GM12892 (cell line): ENCODE measurements at regions not wholly inside any gene's neighbourhood (a gene's known extent, or its start where the extent isn't known, plus 50 kb on each side); places are given as distances from the start of the nearest gene placed in this dataset.

Experiments used
- DNase-seq: peaks from one replicate; pipeline ENCODE4 v3.0.0; 2011; ENCODE audit not compliant: insufficient read length
- FAIRE-seq: peaks from 2 replicates; lab custom pipeline; 2011; peaks lifted over from hg19 to GRCh38; lab: Jason Lieb, UNC
- POLR2A ChIP-seq: IDR thresholded peaks from 2 replicates; pipeline ENCODE4 v1.6.1; 2011; ENCODE audit warnings: low read depth, low read length, control low read depth
- POLR2AphosphoS5 ChIP-seq: IDR thresholded peaks from 2 replicates; pipeline ENCODE4 v1.6.1; 2011; ENCODE audit warnings: low read depth, low read length, control low read depth
- TAF1 ChIP-seq: IDR thresholded peaks from 2 replicates; pipeline ENCODE4 v1.6.1; 2011; ENCODE audit warnings: low read depth, mild to moderate bottlenecking, control low read depth, low read length, borderline replicate concordance

DNA sequence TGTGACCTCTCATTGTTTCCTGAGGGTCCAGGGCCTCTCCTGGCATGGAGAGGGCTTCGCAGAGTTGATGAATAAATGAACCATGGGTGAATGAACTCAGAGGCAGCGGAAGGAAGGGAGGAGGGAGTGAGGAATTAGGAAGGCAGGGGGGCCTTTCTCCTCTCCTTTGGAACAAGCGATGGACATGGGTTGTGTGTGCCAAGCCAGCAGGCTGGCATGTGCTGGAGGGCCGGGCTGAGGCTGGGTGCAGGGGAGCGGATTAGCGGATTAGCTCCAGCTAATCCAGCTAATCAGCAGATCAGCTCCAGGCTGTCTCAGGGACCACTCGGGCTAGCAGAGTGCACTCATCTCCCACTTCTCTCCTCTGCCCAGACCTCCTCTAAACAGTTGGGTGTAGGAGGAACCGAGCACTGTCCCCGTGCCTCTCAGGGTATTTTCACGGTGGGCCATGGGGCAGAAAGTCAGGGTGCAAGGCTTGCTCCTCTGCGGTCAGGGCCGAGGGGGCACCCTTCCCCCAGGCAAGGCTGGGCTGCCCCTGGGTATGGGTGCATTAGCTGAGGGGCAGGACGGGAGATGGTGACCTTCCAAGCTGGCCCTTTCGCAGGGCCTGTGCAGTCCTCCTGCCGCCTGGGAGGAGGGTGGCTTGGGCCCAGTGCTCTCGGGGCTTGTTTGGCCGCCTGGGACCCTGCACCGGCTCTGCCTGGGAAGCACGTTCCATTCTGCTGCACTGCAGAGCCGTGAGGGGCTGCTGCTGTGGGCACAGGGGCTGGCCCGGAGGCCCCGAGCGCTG, 120.3 kb upstream of the B3GAT1 start:
- no peak for FAIRE-seq
- no peak for TF ChIP-seq POLR2A
- TF ChIP-seq TAF1, result no peak
- TF ChIP-seq POLR2AphosphoS5, result no peak
- DNase-seq, result no peak

DNA sequence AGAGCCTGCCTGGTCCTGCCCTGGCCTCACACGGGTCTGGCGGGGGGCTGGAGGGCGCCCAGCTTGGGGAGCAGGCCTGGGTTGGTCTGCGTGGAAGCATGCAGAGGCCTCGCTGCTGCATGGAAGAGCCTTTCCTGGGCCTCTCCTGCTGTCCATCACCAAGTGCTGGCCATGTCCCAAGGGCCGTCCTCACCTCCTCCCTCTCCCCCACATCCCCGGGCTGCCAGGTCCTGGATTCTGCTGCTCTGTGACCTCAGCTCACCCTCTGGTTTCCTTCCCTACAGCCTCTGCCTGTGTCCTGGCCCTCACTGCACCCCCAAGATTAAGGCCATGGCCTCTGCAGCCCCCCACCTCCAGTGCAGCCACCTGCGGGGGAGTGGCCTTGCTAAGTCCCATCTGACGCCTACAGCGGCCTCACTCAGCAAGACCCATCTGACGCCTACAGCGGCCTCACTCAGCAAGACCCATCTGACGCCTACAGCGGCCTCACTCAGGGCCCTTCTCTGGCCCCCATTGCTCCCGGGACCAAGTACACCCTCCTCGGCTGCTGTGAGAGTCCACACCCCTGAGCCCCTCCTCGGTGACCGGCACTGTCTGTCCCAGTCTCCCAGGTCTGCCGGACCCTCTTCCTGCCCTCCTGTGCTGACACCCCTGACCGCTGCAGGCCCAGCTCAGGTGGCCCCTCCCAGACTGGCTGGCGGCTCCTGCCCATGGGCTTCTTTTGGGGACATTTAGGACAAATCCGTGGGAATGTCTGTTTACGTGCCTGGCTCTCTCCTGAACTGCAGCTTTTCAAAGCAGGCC, 119.5 kb upstream of the B3GAT1 start:
- FAIRE-seq, result no peak
- TF ChIP-seq POLR2AphosphoS5, result no peak
- TF ChIP-seq TAF1, result no peak
- no peak for TF ChIP-seq POLR2A
- no peak for DNase-seq

DNA sequence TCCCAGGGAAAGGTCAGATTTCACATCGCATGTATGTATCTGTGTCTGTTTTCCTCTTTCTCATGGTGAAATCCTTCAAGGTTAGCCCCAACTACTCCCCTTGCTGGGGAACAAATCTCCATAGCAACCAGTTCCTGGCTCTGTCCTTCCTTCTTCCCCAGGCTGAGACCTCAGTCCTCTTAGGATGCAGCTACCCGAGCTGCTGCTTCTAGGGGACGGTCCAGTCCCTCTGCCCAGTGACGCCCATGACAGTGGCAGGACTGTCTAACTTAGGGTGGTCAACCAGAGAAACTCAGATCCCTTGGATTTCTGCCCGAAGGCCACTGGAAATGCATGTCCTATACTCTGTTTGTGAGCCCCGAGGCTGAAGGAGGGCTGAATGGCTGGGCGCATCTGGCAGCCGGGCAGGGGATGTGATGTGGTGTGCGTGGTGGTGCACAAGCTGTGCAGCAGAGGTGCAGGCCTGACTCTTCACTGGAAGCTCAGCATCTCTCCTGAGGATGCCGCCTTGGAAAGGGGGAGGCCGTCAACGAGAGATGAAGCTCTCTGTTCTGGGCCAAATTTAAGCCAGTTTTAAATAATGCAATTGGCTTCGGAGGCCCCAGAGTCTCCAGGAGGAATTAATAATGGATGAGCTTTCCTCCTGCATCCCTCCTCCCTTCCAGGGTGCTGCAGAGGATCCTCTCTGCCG, 118.7 kb upstream of the B3GAT1 start:
- DNase-seq, result no peak
- TF ChIP-seq POLR2AphosphoS5 (no peak), TAF1 (no peak), POLR2A (no peak)
- no peak for FAIRE-seq

DNA sequence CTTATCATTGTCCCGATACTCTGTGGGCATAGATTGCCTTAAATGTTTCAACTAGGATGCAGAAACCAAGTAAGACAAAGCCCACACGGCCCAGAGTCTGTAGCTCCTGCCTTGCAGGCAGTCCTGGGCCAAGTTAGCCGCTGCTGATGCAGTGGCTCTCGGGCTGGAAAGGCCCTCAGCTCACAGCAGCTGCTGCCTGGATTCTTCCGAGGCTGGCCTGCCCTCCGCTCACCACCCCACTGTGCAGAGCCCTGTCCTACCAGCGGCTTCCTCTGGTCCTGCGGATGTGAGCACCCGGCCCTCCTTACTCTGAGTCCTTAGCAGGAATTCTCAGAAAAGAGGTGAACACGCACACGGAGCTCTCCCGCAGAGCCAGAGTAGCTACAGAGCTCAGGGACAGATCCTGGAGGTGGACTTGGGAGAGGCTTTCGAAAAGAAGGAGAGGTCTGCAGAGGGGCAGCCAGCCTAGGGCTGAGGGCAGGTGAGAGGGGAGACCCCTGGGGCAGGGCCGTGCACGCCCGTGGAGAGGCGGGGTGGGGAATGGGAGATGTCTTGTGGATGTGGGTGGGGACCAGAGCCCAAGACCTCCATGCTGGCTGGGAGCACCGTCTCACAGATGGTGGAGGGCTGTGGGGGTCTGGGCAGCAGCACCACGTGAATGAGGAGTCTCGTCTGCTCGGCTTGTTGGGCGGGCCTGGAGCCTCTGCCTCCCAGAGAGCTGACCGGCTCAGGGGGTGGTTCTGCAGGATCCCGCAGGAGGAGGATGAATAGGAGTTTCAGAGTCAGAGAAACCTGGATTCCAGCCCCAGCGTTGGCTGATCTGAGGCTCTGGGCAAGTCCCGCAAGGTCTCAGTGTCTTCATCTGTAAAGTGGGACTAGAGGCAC, 117.4 kb upstream of the B3GAT1 start:
- DNase-seq (no peak), FAIRE-seq (no peak)
- TF ChIP-seq TAF1 (no peak), POLR2AphosphoS5 (no peak), POLR2A (no peak)

DNA sequence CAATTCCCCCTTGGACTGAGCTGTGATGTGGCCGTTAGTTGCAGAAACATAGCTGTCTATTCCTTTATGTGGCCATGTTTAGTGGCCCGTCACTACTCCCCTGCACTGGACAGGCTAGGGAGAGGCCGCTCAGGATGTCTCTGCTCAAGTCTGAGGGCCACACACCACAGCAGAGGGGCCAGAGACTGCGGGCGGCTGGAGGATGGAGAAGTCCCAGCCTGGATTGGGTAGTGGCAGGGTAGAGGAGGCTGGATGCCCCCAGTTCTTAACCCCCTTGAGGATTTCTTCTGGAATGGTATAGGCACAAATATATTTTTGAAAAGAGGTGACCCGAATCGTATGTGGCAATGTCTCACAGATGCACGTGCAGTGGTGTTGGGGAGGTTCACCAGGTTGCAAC, 116.4 kb upstream of the B3GAT1 start:
- DNase-seq, result no peak
- TF ChIP-seq TAF1, result no peak
- TF ChIP-seq POLR2AphosphoS5, result no peak
- no peak for TF ChIP-seq POLR2A
- FAIRE-seq, result no peak

DNA sequence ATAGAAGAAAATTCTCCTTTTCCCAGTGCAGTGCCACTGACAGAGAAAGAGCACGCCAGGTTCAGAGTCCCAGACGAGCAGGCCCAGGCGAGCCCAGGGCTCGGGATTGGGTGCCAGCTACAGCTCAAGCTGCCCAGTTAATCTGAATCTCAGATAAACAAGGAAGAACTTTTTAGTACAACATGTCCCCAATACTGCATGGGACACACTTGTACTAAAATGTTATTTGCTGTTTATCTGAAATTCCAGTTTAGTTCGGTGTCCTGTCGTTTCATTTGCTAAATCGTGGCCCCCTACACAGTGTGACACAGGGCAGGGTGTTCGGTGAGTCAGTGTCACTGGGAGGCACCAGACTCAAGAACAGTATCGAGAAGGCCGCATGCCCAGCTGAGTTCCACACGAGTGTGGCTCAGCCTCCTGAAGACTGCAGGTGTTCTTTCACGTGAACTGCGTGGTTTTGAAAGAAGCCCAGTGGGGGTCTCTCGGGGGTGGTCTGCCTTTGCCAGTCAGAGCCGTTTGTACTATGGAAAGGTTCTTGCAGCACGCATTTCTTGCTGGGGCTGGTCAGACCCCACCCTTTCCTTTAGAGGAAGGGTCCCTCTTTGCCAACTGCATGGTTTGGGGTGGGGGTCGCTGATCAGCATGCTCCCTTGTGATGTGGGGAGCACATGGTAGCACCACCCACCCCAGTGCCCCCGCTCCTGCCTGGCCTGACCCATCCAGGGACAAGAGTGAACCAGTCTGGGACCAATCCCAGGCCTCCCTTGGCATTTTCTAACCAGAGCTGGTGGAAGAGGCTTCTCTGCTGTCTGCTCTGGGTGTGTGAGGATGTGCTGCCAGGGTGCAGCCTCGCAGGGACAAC, 115.6 kb upstream of the B3GAT1 start:
- TF ChIP-seq POLR2A (no peak), TAF1 (no peak), POLR2AphosphoS5 (no peak)

DNA sequence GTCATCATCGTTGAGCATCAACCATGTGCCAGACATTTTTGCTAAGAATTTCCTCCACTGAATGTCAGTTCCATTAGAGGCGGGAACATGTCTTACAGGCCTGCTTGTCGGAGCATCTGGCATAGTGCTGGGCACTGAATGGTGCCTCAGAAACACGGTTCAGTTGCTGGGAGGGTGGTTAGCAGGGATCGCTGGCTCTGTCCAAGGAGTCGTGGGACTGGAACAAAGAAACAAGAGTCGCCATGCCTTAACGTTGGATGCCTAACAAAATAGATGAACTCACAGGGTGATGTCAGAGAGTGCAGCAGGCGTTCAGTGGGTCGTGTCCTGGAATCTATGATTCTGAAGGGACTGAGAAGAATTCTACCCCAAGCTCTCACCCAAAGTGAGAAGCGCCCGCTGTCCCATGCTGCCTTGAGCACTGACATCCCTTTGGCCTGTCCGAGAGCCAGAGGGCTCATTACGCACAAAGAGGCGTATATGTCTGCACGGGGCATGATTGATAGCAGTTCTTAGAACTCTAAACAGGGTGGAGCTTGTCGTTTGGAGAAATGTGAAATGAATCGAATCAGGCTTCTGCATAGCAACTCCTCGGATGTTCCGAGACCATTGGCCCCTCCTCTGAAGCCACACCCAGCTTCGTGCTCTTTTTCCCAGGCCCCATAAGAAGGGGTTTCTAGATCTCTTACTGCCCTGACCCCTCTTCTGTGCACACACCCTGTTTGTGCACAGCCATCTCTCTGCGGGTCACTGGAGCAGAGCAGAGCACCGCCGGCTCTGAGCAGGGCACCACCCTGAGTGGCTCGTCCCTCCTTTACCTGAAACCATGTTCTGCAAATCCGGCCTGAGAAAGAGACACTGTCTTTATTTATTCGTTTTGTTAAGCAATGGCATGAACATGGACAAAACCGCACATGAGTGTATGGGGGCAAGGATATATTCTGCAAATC, 113.1 kb upstream of the B3GAT1 start:
- no peak for FAIRE-seq

More for the DNA sequence above, 115.6 kb upstream of the B3GAT1 start:
- no peak for DNase-seq
- no peak for FAIRE-seq

DNA sequence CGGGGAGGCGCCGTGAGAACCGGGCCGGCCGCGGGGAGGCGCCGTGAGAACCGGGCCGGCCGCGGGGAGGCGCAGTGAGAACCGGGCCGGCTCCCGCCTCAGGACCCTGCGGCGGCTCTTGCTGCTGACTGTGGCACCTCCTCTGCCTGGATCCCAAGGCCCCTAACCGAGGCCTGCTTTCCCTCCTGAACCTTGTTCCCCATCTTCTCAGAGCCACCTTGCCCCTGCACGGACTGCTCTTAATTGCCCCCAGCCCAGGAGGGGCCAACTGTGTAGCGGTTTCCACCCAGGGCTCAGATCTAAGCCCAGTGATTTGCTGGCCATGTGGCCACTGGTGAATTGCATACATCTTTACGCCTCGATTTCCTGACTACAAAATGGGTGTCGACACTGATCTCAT, 112.2 kb upstream of the B3GAT1 start:
- TF ChIP-seq TAF1, result no peak
- no peak for TF ChIP-seq POLR2AphosphoS5
- TF ChIP-seq POLR2A, result no peak
- DNase-seq (no peak), FAIRE-seq (no peak)

More for the DNA sequence above, 113.1 kb upstream of the B3GAT1 start:
- TF ChIP-seq POLR2A, result no peak
- DNase-seq, result no peak

DNA sequence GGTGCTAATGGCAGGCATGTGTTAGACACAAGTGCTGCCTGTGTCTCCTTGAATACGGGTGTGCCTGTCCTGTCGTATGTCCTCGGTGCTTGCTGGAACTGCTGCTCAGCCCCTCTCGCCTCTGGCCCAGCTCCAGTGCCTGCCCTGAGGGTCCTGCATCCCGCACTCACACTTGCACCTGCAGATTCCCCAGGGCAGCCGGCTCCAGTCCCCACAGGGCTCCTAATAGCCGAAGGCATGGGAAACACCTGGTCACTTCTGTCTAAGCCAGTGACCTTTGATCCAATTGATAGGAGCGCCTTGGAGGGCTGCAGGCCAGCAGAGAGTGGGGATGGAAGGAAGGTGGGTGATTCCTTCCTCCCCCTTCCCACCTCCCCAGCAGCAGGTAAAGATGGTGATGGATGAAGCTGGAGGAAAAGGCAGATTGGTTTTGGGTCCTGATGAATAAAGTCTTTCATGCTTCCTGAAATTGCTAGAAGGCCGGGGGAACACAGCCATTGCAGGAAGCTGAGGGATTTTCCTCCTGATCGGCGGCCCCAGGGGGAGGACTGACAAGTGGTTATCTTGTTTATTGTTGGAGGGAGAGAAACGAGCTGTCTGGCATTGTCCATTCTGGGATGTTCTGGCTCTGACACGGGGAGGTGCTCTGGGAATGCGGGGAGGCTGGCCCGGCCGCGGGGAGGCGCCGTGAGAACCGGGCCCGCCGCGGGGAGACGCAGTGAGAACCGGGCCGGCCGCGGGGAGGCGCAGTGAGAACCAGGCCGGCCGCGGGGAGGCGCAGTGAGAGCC, 110.9 kb upstream of the B3GAT1 start:
- DNase-seq (no peak), FAIRE-seq (no peak)
- no peak for TF ChIP-seq TAF1
- no peak for TF ChIP-seq POLR2AphosphoS5
- no peak for TF ChIP-seq POLR2A
